AML-193 (cell line): ENCODE measurements at regions not wholly inside any gene's neighbourhood (a gene's known extent, or its start where the extent isn't known, plus 50 kb on each side); places are given as distances from the start of the nearest gene placed in this dataset.
A peak's percentile ranks its signal among the peaks of the same experiment; 100 is the strongest.

ENCODE experiments used
- DNase-seq, 2 experiments: peaks; one replicate each; lab custom pipeline; 2025; lab: John Stamatoyannopoulos, UW

DNA sequence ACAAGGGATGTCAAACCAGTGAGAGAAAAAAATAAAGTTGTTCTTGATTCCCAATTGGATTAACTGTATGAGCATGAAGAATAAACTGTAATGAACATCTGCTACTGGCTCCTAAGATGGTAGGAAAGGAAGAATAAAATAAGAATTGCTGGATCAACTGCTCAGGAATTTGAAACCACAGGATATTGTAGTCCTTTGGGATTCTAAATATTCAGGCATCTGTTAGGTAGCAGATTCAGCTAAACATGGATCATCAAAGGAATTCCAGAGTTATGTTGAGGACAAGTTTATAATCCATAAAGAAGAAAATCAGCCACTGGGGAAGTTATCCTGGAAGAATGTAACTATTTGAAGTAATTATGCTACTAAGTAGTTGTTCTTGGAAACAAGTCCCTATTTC, 65.8 kb downstream of the ISL1 start:
- DNase-seq: no peak

- DNase-seq: no peak
Observed at GRCh38 chr5:51452562-51452961, 69.3 kb downstream of the ISL1 start.

DNA sequence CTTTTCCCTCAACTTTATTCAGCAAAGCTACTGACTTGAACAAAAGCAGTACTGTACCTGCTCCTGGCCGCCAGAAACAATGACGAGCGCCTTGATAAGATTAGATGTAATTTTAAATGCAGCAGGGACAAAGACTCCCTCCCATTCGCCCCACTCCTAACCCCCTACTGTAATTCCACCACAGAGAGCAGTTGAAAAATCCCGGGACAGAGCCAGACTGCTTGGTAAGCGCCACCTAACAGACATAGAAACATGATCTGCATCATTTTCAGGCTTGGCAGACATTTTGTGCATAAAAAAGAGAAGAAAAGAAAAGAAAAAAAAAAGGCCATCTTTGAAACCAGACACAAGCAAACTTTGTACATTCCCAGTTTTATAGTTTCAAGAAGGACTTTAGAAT, 81.9 kb downstream of the ISL1 start:
- no peak for DNase-seq

DNA sequence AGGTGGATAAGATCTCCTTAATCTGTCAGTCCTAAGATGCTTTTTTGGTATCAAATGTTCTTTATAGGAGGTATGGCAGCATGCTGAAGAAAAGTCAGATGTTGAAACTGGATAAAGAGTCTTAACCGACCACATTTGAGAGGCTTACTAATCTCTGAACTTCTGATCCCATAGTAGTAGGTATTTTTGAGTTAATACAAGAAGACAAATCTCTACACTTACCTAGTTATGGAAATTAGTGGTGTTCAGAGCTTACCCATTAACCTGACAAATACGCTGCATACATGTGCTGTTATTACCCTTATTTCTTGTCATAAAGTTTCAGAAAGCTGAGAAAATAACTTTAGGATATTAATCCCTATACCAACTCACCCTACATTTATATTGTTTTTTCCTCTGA, 83.0 kb downstream of the ISL1 start:
- DNase-seq: no peak

DNA sequence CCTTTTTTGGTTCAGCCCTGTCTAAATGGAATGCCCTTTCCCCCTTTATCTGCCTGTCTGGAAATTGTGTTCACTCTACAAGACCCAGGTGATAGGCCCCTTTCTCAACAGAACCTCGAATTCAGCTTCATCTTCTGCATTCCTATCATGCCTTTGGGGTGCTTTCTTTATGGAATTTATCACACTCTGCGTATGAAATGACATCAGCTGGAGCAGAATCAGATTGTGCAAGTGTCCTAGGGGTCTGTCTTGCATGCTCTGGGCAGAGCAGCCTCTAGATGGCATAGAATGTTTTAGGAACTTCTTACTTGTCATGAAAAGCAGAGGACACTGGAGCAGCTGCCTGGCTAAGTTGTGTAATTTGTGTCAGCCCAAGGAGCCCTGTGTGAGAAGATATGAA, 84.9 kb downstream of the ISL1 start:
- DNase-seq: no peak

GRCh38 chr5:51471630-51472029, 88.4 kb downstream of the ISL1 start:
- DNase-seq: no peak

DNA sequence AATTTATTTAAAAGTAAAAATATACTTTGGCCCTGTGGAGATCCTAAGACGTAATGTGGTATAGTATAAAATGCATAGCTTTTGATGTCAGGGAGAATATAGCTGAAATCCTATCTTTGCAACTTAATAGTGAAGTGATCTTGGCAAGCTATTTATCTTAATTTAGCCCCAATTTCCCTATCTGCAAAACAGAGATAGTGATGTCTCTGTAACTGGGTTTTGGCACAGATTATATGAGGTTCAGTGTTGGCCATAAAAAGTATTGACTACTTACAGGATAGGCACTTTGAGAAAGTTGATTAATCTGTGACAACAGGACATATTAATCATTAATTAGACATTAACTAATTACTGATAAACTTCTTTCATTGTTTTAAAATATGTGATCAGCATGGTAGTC, 89.2 kb downstream of the ISL1 start:
- no peak for DNase-seq

DNA sequence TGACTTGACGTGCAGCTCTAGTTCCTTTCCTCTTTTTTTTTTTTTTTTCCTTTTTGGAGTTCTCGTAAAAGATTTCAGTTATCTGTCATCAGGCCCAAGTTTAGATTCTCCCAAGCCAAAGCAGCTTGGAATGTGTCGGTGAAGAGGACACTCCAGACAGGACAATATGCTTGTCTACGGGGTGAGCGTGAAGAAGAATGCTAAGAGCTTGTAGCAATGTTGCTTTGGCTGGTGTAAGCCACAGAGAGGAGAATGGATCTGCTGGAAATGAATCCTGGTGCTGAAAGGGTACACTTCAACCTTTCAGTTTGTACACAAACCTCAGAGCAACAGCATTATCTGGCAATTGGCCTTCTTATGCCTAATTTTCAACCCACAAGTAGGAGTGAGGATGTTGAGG, 92.4 kb downstream of the ISL1 start:
- DNase-seq: no peak

GRCh38 chr5:51476431-51476830, 93.2 kb downstream of the ISL1 start:
- DNase-seq: no peak

DNA sequence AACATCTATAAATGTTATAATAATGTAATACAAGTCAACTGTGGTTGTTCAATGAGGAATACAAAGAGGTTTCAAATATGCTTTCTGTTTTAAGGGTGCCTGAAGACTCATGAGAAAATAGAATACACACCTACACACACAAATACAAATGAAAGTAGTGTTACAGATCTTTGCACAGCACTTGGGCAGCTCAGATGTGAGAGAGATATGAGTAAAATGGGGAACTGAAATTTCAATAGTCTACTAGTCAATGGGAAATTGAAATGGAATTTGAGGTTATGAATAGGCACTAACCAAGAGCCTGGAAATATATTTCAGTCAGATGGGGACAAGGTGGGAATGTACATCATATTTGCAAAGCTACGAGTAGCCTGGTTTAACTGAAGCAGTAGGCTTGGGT, 96.6 kb downstream of the ISL1 start:
- DNase-seq: no peak

DNA sequence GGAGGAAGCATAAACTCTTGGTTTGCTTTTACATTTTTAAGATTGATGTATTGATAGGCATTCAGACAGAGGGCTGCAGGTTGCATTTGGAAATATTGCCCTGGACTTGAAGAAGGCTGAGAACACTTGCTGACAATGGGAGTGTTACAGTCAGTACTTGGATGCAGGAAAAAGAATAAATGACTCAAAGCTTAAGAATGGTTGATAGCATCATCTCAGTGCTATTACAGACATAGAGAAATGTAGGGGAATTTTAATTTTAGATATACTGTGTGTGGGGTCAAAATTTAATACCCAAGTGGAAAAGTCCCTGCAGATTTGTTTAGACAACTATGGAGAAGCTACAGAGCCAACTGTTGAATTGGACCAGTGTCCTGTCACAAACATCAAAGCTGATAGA, 101.1 kb downstream of the ISL1 start:
- DNase-seq: no peak

DNA sequence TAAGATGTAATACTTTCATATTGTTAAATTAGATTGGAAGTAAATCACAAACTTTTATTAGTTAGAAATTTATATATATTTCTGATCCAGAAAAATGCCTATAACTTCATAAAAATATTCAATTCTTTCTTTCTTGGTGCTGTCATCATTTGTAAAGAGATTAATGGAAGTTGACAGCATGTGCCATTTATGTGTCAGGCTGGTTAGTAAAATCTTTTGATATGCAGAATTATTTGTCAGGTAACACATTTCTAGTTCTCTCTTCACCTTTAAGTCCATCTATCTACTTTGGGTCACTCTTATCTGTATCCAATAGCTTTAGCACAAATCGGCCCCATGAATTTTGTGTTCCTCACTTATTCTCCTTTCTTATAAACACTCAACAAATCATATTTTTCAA, 102.9 kb downstream of the ISL1 start:
- no peak for DNase-seq

DNA sequence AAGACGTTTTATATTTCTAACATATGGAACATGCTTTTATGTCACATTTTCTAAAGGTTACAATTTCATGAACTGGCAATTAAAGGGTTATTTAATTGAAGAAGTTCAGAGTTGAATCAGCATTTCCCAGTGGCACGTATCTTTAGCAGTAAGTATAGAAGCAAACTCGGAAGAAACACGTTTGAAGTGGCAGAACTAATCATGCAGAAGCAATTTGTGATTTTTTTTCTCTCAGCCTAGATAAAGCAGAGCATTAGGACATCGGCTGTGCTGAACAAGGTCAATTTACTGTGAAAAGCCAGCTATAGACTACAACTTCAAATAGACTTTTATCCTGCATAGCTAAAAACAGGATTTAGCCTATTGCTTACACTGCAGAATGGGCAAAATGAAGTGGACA, 104.7 kb downstream of the ISL1 start:
- DNase-seq: no peak

DNA sequence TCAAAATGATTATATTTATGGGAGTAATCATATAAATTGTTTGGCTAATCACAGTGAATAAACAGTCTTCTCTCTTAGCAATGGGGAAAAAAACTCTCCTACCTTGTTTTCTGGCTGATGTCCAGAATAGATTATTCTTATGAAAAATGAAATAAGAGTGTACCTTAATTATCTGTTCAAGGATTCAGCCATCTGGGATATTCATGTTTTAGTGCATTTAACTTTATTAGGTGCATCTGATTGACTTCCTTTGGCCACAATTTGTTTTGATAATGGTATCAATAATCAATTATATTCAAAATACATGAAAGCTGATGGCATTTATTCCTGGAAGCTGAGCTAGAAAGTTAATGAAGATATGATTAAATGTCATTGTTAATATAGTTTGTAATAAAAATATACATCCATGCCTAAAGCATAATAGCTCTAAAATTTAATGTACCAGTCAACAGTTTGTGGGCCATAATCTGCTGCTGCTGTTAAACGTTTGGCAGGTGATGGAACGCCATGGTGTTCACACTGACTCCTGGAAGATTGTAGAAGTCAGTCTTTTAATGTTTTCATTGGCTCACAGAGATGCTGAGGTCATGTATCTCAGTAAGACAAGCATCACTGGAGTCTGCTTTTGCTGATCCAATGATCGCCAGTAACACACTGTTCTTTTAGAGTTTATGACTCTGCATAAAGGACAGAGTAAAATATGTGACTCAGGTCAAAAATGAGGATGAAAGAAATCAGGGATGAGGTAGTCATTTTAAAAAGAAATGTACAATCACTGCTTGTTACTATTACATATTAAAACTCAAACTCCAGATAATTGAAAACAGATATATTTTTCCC, 105.8 kb downstream of the ISL1 start:
- DNase-seq: no peak

DNA sequence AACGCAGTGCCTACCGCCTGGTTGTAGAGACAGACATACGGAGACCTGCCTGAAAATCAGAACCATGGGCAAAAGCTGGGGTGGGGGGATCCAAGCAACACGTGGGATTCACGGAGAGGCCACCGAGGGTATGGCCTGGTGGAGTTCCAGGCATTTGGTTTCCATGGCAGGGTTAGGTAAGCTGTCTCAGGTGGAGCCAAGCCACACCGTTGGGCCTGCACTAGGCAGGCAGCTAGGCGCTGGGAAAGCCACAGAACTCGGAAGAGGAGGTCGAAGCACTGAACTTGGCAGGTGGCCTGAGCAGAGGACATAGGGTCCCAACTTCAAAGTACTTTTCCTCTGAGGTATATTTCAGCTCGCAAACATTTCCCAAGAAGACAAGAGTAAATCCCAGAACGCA, 111.6 kb downstream of the ISL1 start:
- DNase-seq: no peak

GRCh38 chr5:51495672-51496071, 112.4 kb downstream of the ISL1 start:
- DNase-seq: no peak

DNA sequence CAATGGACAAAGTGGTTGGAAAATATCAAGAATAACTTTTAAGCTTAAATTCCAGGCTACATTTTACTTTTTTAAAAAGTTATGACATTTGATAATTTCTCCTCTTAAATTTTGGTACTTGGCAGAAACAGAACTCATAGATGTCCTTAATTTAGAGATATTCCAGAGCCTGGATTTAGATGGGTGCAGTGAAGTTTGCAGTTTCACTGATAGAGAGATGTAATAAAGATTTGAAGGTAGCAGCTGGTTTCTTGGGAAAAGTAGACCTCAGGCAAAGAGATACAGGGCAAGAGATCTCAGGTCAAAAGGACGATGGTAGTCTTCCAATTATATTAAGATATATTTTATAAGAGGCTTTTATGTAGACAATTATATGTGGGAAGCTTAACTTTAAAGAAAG, 134.6 kb downstream of the ISL1 start:
- no peak for DNase-seq

DNA sequence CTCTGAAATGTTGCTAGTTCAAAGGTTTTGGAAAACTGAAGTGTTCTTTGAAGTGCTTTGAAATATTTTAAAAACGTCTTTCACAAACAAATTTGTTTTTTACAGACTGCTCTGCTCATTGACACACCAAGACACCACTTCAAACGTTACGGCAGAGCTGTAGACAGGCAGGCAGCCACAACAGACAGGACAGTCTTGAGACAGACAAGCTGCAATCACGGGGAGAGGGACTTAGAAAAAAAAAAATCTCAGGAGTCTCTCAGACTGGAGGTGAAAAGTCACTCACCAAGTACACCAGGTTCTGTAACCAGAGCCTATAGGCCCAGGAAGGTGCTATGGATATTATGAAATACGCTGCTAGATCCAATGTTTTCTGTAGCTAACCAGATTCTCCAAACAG, 135.4 kb downstream of the ISL1 start:
- no peak for DNase-seq

- no peak for DNase-seq
Observed at GRCh38 chr5:51521583-51521982, 138.3 kb downstream of the ISL1 start.

DNA sequence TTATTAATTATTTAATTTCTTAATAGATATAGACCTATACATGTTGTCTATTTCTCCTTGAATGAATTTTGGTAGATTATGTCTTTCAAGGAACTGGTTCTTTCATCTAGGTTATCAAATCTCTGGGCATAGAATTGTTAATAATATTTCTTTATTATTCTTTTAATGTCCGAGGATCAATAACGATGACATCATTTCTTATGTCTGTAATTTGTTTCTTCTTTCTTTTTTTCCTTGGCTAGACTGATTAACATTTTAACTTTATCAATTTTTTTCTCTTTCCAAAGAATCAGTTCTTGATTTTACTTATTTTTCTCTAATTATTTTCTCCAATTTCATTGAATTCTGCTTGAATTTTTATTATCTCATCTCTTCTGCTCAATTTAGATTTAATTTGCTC, 156.0 kb downstream of the ISL1 start:
- DNase-seq: no peak

DNA sequence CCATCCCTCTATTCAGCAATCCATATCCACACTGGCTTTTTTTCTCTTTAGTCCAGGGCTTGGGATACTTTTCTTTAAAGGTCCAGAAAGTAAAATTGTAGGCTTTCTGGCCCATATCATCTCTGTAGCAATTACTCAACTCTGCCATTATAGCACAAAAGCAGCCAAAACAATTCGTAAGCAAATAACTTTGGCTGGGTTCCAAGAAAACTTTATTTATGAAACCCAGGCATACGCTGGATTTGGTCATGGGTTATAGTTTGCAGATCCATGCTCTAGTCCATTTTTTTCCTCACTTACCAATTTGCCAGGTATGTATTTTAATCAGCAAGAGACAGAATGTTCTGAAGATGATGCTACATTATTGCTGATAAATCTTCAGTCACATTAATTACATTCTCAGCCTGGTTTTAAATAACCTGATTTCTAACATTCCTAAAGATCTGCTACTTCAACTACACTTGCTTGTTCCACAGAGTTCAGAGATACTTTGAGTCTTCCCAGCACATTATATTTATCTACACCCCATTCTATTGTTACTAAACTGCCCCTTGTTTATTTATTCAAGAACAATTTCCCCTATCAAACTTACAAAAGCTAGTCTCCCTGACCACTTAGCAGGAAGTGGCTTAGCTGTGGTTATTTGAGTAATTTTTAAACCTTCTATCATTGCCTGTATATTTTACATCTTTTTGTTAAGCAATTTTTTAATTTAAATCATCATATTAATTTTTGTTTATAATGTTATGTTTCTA, 161.0 kb downstream of the ISL1 start:
- peak; percentile 32 to 38 for DNase-seq

GRCh38 chr5:51556833-51557232, 173.6 kb downstream of the ISL1 start:
- no peak for DNase-seq

DNA sequence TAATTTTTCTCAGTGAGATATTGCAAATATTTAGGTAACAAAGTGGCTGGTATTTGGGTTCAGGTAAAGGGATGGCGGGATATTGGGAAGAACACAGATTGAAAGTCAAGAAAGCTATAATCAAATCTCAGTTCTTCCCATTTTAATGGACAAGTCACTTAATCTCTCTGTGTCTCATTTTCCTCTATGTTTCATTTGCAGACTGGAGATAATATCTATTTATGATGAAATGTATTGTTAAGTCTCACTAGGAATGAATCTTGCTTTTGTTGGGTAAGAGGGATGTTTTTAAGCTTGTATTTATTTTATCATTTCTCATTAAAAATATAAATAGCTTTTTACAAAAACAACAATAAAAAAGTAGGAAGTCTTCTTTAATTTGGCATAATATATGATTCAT, 175.4 kb downstream of the ISL1 start:
- no peak for DNase-seq

DNA sequence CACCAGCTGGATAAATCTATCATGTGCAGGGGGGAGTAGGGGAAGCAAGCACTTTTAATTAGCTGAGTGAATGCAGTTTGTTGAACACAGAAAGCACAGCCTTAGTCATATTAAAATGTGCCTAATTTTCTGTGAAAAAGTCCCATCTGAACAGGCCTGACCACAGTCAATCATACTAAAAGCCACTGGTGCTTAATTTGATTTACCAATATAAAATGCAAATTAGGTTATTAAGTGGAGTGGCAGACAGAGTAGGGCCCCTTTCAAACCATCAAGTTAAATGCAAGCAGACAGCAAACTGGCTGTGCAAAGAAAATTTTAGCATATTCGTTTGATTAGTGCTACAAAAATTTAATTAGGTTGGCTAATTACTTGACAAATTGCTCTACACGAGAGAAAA, 176.1 kb downstream of the ISL1 start:
- no peak for DNase-seq
